D721Med (cell line): ENCODE measurements at regions not wholly inside any gene's neighbourhood (a gene's known extent, or its start where the extent isn't known, plus 50 kb on each side); places are given as distances from the start of the nearest gene placed in this dataset.

Experiments
- DNase-seq: peaks from one replicate; pipeline ENCODE4 v3.0.0; 2011; ENCODE audit warnings: low spot score; ENCODE audit not compliant: insufficient read length
- FAIRE-seq: peaks from 2 replicates; lab custom pipeline; 2011; peaks lifted over from hg19 to GRCh38; lab: Jason Lieb, UNC
- TF ChIP-seq, protein P1 (sequence below): IDR thresholded peaks from 2 replicates; pipeline ENCODE4 v1.5.1; 2012; ENCODE audit warnings: mild to moderate bottlenecking, control low read depth; ENCODE audit not compliant: insufficient read depth; ENCODE audit errors: missing control alignments

- DNase-seq (no peak), FAIRE-seq (no peak)
- TF ChIP-seq, protein P1, sequence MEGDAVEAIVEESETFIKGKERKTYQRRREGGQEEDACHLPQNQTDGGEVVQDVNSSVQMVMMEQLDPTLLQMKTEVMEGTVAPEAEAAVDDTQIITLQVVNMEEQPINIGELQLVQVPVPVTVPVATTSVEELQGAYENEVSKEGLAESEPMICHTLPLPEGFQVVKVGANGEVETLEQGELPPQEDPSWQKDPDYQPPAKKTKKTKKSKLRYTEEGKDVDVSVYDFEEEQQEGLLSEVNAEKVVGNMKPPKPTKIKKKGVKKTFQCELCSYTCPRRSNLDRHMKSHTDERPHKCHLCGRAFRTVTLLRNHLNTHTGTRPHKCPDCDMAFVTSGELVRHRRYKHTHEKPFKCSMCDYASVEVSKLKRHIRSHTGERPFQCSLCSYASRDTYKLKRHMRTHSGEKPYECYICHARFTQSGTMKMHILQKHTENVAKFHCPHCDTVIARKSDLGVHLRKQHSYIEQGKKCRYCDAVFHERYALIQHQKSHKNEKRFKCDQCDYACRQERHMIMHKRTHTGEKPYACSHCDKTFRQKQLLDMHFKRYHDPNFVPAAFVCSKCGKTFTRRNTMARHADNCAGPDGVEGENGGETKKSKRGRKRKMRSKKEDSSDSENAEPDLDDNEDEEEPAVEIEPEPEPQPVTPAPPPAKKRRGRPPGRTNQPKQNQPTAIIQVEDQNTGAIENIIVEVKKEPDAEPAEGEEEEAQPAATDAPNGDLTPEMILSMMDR: no peak
Measured at GRCh38 chr3:159074756-159075701, 273.2 kb downstream of the MFSD1 start.

- FAIRE-seq: no peak
- TF ChIP-seq, protein P1: no peak
- no peak for DNase-seq
Measured at GRCh38 chr3:159077860-159078259, 276.0 kb downstream of the MFSD1 start.

GRCh38 chr3:159080256-159080655 lies 278.4 kb downstream of the MFSD1 start:
- FAIRE-seq (no peak), DNase-seq (no peak)
- TF ChIP-seq, protein P1: no peak

DNA sequence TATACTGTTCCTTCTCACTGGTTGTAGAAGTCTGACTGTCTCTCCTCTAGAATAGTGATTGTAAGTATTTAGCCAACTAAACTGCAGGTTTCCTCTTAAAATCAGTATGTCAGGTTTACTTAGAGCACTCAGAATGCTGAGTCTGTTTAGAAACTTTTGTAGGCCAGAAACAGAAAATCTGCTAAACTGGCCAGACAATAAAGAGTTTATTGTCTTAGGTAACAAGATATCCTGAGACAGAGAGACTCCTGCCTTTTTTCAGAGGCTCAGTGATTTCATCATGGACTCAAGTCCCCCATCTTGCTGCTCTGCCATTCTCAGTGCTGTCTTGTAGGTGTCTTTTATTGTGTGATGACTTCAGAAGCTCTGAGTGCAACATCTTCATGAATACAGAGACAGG lies 279.0 kb downstream of the MFSD1 start:
- DNase-seq (no peak), FAIRE-seq (no peak)
- TF ChIP-seq, protein P1: no peak

DNA sequence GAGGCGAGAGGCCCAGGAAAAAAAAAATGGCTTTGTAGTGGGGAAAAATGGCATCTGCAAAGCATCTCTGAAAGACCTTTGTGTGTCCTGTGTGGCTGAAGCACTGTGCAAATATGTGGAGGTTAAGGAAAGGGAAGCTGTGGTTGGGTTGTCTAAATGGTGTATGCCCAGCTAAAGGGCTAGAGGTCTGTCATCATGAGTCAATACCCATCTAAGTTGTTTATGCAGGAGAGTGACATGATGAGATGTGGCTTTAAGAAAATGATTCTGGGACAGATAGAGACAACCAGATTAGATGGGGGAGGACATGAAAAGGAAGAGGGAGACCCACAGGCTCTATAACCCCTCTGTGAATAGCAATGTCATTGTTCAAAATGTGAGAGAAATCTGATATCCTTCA lies 280.7 kb downstream of the MFSD1 start:
- TF ChIP-seq, protein P1: no peak
- DNase-seq: no peak
- FAIRE-seq: no peak

DNA sequence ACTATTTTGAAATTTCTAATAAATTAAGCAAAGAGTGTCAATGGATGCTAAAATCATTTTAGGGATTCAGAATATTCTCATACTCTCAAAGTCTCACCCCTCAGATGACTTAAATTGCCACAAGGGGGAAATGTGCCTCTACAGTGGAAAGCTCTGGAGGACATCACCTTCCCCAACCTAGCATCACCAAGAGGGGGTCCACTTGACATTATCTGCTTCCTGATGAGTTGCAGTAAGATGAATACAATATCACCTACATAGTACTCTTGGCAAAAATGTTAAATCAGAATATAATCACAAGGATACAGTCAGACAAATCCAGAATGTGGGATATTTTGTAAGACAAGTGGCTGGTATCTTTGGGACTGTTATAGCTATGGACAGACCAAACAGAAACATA lies 290.1 kb downstream of the MFSD1 start:
- TF ChIP-seq, protein P1: no peak
- FAIRE-seq (no peak), DNase-seq (no peak)

DNA sequence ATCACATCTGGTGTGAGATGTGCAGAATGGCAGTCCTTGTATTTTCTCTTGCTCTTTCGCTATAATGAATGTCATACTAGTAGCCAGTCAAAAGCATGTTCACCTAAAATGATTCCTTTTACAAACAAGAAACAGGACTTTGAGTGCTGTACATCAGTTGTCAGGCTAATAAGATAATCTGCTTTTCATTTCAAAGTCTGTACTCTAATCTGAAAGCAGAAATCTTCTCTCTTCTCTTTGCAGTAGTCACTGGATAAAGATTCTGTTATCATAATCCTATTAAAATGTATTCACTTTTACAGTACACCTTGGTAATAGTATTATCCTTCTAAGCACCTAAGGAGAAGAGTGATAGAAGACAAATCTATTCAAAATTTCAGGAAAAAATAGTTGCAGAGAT lies 300.1 kb downstream of the MFSD1 start:
- FAIRE-seq (peak; percentile 87), DNase-seq (peak; percentile 52)
- TF ChIP-seq, protein P1: no peak
